GM18873 (cell line): ENCODE measurements at regions not wholly inside any gene's neighbourhood (a gene's known extent, or its start where the extent isn't known, plus 50 kb on each side); places are given as distances from the start of the nearest gene placed in this dataset.

Source experiments
- ATAC-seq: cut with Tn5 transposase; IDR thresholded peaks from one replicate; pipeline ENCODE4 v1.9.1; 2021; ENCODE audit warnings: mild to moderate bottlenecking, moderate library complexity, moderate number of reproducible peaks; ENCODE audit not compliant: unreplicated experiment, low FRiP score

- no peak for ATAC-seq
These were observed 69.1 kb upstream of the GALNT13 start for GRCh38 chr2:153802671-153803070.

- ATAC-seq, result no peak
These were observed 63.0 kb upstream of the GALNT13 start for GRCh38 chr2:153808679-153809078.

GRCh38 chr2:153811516-153811915 is 60.2 kb upstream of the GALNT13 start:
- ATAC-seq, result no peak

GRCh38 chr2:153812632-153813031 is 59.1 kb upstream of the GALNT13 start:
- ATAC-seq, result no peak

GRCh38 chr2:153818242-153818641 is 53.5 kb upstream of the GALNT13 start:
- ATAC-seq, result no peak

- no peak for ATAC-seq
These were observed 52.6 kb upstream of the GALNT13 start for GRCh38 chr2:153819074-153819473.

GRCh38 chr2:153819501-153819900 is 52.2 kb upstream of the GALNT13 start:
- ATAC-seq, result no peak
